GM23338 (cell line): ENCODE measurements at regions not wholly inside any gene's neighbourhood (a gene's known extent, or its start where the extent isn't known, plus 50 kb on each side); places are given as distances from the start of the nearest gene placed in this dataset.

Experiments used
- ATAC-seq: fragments of 200-7000 bp; cut with Tn5 transposase; 3 replicates; pipeline ENCODE4 v1.9.1; 2020
- DNase-seq: peaks from one replicate; pipeline ENCODE4 v3.0.0-alpha.2; 2015; ENCODE audit warnings: low spot score
- H2AFZ ChIP-seq: fragments of 200-600 bp; sonication (generic); 2 replicates; pipeline ENCODE4 v1.8.0; 2016; ENCODE audit warnings: antibody characterized with exemption, mild to moderate bottlenecking, moderate library complexity
- H3F3A ChIP-seq: fragments of 200-600 bp; sonication (generic); replicated peaks from 2 replicates; pipeline ENCODE4 v1.8.0; 2017; ENCODE audit warnings: antibody characterized with exemption, mixed run types, low read depth
- H3K27ac ChIP-seq: fragments of 200-600 bp; sonication (generic); 2 replicates; pipeline ENCODE4 v1.6.1; 2016; ENCODE audit warnings: low read depth
- H3K27me3 ChIP-seq: fragments of 200-600 bp; sonication (generic); 2 replicates; pipeline ENCODE4 v1.8.0; 2016; ENCODE audit warnings: mild to moderate bottlenecking, mixed run types, moderate library complexity; ENCODE audit not compliant: insufficient read depth
- H3K36me3 ChIP-seq: fragments of 200-600 bp; sonication (generic); 2 replicates; pipeline ENCODE4 v1.8.0; 2016; ENCODE audit warnings: mild to moderate bottlenecking; ENCODE audit not compliant: insufficient read depth
- H3K4me1 ChIP-seq: fragments of 200-600 bp; sonication (generic); 2 replicates; pipeline ENCODE4 v1.8.0; 2016; ENCODE audit warnings: mild to moderate bottlenecking, moderate library complexity; ENCODE audit not compliant: insufficient read depth
- H3K4me2 ChIP-seq: fragments of 200-600 bp; sonication (generic); 2 replicates; pipeline ENCODE4 v1.7.1; 2017; ENCODE audit warnings: mixed run types
- H3K4me3 ChIP-seq: fragments of 200-600 bp; sonication (generic); 2 replicates; pipeline ENCODE4 v1.6.1; 2016; ENCODE audit warnings: mixed run types
- H3K79me2 ChIP-seq: fragments of 200-600 bp; sonication (generic); replicated peaks from 2 replicates; pipeline ENCODE4 v1.8.0; 2017; ENCODE audit warnings: mild to moderate bottlenecking; ENCODE audit not compliant: insufficient read depth
- H3K9me2 ChIP-seq: fragments of 200-600 bp; sonication (generic); 2 replicates; pipeline ENCODE4 v1.8.0; 2017; ENCODE audit not compliant: insufficient read depth
- H4K20me1 ChIP-seq: fragments of 200-600 bp; sonication (generic); replicated peaks from 2 replicates; pipeline ENCODE4 v1.8.0; 2017; ENCODE audit warnings: mild to moderate bottlenecking; ENCODE audit not compliant: insufficient read depth
- H3K27ac Mint-ChIP-seq: 2 replicates; pipeline ENCODE4 v1.8.0; 2020; ENCODE audit warnings: inconsistent platforms, mild to moderate bottlenecking, moderate library complexity, mixed read lengths
- H3K27me3 Mint-ChIP-seq: 3 replicates; pipeline ENCODE4 v1.8.0; 2022; ENCODE audit warnings: low read depth, mild to moderate bottlenecking, moderate library complexity, mixed read lengths, inconsistent platforms; ENCODE audit not compliant: insufficient read depth, poor library complexity
- H3K36me3 Mint-ChIP-seq: 3 replicates; pipeline ENCODE4 v1.8.0; 2021; ENCODE audit warnings: low read depth, mild to moderate bottlenecking, inconsistent platforms, moderate library complexity, mixed read lengths
- H3K4me1 Mint-ChIP-seq: 3 replicates; pipeline ENCODE4 v1.8.0; 2020; ENCODE audit warnings: mild to moderate bottlenecking, inconsistent platforms, mixed read lengths
- H3K4me3 Mint-ChIP-seq: 3 replicates; pipeline ENCODE4 v1.8.0; 2021; ENCODE audit warnings: moderate library complexity, mild to moderate bottlenecking, inconsistent platforms, mixed read lengths
- H3K9me3 Mint-ChIP-seq: 3 replicates; pipeline ENCODE4 v1.8.0; 2020; ENCODE audit warnings: moderate library complexity, mild to moderate bottlenecking, inconsistent platforms, mixed read lengths
- CREB1 ChIP-seq: fragments of 250-450 bp; sonication (Bioruptor Pico); IDR thresholded peaks from 2 replicates; pipeline ENCODE4 v1.5.0; 2020; ENCODE audit warnings: low read depth, mild to moderate bottlenecking, moderate library complexity
- CTCF ChIP-seq, 2 experiments: fragments of 200-600 bp in 1 of 2; sonication (generic) in 1 of 2; conservative IDR thresholded peaks; 2 replicates each; pipeline versions ENCODE4 v1.5.1 to v1.6.1; 2016 to 2017; ENCODE audit warnings: antibody characterized with exemption in 2 of 2, low read depth in 2 of 2, mild to moderate bottlenecking in 2 of 2, moderate library complexity in 1 of 2
- ETS1 ChIP-seq: IDR thresholded peaks from 2 replicates; pipeline ENCODE4 v1.6.1; 2016; ENCODE audit warnings: antibody characterized with exemption
- EZH2 ChIP-seq: fragments of 200-600 bp; sonication (generic); IDR thresholded peaks from one replicate; pipeline ENCODE4 v1.8.0; 2017; ENCODE audit warnings: antibody characterized with exemption, mild to moderate bottlenecking, low read depth; ENCODE audit not compliant: unreplicated experiment
- EZH2phosphoT487 ChIP-seq: fragments of 200-600 bp; sonication (generic); IDR thresholded peaks from one replicate; pipeline ENCODE4 v1.8.1; 2018; ENCODE audit warnings: antibody characterized with exemption; ENCODE audit not compliant: unreplicated experiment
- JUNB ChIP-seq: IDR thresholded peaks from one replicate; pipeline ENCODE4 v1.6.1; 2016; ENCODE audit warnings: antibody characterized with exemption; ENCODE audit not compliant: unreplicated experiment
- NANOG ChIP-seq: IDR thresholded peaks from 2 replicates; pipeline ENCODE4 v1.6.1; 2016; ENCODE audit warnings: antibody characterized with exemption, borderline replicate concordance
- POLR2AphosphoS5 ChIP-seq: IDR thresholded peaks from 2 replicates; pipeline ENCODE4 v1.6.1; 2016; ENCODE audit warnings: antibody characterized with exemption, low read depth
- REST ChIP-seq: IDR thresholded peaks from one replicate; pipeline ENCODE4 v1.6.1; 2018; ENCODE audit warnings: antibody characterized with exemption; ENCODE audit not compliant: unreplicated experiment
- STAT1 ChIP-seq: IDR thresholded peaks from one replicate; pipeline ENCODE4 v1.6.1; 2016; ENCODE audit warnings: antibody characterized with exemption; ENCODE audit not compliant: unreplicated experiment
- ZNF114 ChIP-seq: fragments of 250-450 bp; sonication (Bioruptor Pico); IDR thresholded peaks from 2 replicates; pipeline ENCODE4 v1.5.0; 2020; ENCODE audit warnings: mild to moderate bottlenecking, moderate library complexity
- ZNF331 ChIP-seq: fragments of 250-450 bp; sonication (Bioruptor Pico); IDR thresholded peaks from 2 replicates; pipeline ENCODE4 v1.5.0; 2020; ENCODE audit warnings: low read depth, mild to moderate bottlenecking, moderate library complexity
- ZNF462 ChIP-seq: fragments of 250-450 bp; sonication (Bioruptor Pico); IDR thresholded peaks from 2 replicates; pipeline ENCODE4 v1.5.0; 2020; ENCODE audit warnings: mild to moderate bottlenecking, moderate library complexity

DNA sequence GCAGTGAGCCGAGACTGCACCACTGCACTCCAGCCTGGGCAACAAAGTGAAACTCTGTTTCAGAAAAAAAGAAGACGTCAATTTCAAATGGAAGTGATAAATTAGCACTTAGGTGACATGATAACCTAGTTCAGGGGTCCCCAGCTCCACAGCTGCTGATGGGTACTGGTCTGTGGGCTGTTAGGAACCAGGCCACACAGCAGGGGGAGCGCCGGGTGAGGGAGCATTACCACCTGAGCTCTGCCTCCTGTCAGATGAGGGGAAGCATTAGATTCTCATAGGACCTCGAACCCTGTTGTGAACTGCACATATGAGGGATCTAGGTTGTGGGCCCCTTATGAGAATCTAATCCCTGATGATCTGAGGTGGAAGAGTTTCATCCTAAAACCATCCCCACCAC is 253.0 kb downstream of the FOXL1 start (continued):
- TF ChIP-seq STAT1 (no peak), CREB1 (no peak), EZH2 (no peak), JUNB (no peak)

DNA sequence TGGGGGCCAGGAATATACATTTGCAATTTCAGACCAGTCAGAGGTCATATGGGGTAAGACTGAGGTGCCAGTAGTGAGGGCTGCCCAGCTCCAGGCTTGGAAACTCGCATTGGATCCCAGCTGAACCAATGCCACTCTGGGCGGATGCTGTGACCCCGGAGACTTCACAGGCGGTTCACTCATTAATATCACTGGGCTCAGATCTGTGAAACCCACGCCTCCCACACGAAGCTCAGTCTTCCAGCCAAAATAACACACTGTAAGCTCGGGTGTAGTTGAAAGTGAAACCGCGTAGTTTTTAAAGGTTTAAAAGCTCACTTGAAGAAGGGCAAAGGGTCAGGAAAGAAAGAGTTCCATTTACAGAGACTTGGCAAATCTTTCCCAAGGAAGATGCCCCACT is 254.8 kb downstream of the FOXL1 start:
- Histone ChIP-seq H3K4me3 (no peak overlapping the region), H3K27me3 (no peaks in the 10 kb centered on the region), H3K27ac (no peak overlapping the region), H3K36me3 (no peaks in the 10 kb centered on the region), H3K4me2 (no peak overlapping the region), H3F3A (no peaks in the 10 kb centered on the region), H2AFZ (no peak overlapping the region), H3K79me2 (no peaks in the 10 kb centered on the region), H3K9me2 (0 out of 2 replicates have a peak, but pooled peaks cover 3% of the 10 kb centered on the region), H4K20me1 (no peaks in the 10 kb centered on the region), H3K4me1 (no peaks in the 10 kb centered on the region)
- Mint-ChIP-seq H3K27me3 (peaks cover 8% of the 10 kb centered on the region), H3K36me3 (peaks cover 3% of the 10 kb centered on the region; the same call in 2 of the 3 replicates), H3K9me3 (peaks cover 9% of the 10 kb centered on the region; the same call in 2 of the 3 replicates), H3K4me3 (no peak overlapping the region), H3K27ac (no peak overlapping the region), H3K4me1 (peaks cover 2% of the 10 kb centered on the region)
- ATAC-seq (no peak), DNase-seq (no peak)
- no peak for TF ChIP-seq ZNF114 (CRISPR knock-in tag)
- no peak for TF ChIP-seq POLR2AphosphoS5
- no peak for TF ChIP-seq ZNF331 (CRISPR knock-in tag)
- no peak for TF ChIP-seq EZH2phosphoT487
- no peak for TF ChIP-seq ETS1
- TF ChIP-seq STAT1: no peak
- no peak for TF ChIP-seq REST
- no peak for TF ChIP-seq ZNF462
- TF ChIP-seq CREB1: no peak
- TF ChIP-seq NANOG: no peak
- no peak for TF ChIP-seq JUNB
- TF ChIP-seq CTCF (conservative IDR thresholded peaks at IDR 0.05; ENCODE audit: low read depth in 2 of 2): no peak
